HG02571 (cell line): ENCODE measurements at regions not wholly inside any gene's neighbourhood (a gene's known extent, or its start where the extent isn't known, plus 50 kb on each side); places are given as distances from the start of the nearest gene placed in this dataset.
"Not testable (repeated sequence)": the region's sequence is repeated elsewhere in the genome, so short reads cannot be mapped to it uniquely, and the experiment has no call there.

Experiments used
- ATAC-seq: cut with Tn5 transposase; IDR thresholded peaks from one replicate; pipeline ENCODE4 v1.9.1; 2021; ENCODE audit warnings: mild to moderate bottlenecking, moderate library complexity; ENCODE audit not compliant: unreplicated experiment

DNA sequence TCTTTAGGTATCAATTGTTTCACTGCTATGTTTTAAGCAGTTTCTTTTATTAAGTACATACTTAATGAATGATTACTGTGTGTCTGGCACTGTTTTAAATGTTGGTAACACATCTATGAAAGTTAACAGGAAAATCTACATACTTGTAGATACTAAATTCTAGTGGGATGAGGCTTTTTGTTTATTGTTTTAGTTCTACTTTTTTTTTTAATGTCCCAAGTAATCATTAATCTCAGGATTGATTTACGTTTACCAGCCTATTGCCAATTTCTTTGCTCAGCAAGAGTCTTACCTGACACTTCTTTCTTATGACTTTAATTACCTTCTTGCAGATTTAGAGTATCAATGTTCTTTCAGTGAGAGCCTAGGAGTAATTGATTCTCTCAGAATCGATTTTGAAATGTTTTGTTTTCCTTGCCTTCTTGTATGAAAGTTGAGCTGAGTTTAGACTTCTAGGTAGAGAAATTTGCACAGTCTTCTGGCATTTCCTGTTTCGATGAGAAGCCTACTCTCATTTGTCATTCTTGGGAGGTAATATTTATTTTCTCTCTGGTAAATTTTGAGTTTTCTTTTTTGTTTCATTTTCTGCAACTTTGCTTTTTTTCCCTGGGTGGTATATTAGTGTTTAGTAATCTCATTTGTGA, 235.2 kb upstream of the ANKRD50 start:
- no peak for ATAC-seq

DNA sequence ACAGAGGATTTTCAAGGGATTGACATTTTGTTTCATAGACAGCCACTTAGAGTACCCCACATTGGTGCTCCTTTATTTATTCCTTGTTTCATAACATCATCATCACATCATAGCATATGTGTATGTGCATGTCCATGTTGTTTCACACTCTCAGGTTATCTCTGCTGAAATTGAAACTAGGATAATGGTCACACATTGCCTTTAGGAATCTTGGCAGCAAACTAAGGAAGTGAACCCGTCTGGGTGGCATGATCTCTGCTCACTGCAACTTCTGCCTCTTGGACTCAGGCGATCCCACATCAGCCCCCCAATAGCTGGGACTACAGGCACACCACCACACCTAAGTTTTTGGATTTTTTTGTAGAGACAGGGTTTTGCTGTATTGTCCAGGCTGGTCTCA, 234.2 kb upstream of the ANKRD50 start:
- ATAC-seq, result no peak

DNA sequence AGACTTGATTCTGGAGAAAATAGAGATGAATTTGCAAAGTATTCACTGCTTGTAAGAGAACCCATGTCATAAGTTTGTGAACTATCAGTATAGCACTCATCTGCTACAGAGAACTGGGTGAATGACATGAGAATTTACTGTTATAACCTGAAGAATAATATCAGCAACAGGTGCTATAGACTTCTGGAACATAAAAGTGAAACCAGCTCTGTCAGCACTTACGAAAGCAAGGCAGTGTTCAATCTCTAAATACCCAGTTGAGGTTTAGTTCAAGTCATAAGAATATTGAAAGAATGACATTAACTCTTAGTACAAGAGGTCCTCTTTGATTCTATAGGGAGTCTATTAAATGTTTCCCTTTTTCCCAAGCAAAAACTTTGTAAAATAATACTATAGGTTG, 232.9 kb upstream of the ANKRD50 start:
- ATAC-seq, result no peak

DNA sequence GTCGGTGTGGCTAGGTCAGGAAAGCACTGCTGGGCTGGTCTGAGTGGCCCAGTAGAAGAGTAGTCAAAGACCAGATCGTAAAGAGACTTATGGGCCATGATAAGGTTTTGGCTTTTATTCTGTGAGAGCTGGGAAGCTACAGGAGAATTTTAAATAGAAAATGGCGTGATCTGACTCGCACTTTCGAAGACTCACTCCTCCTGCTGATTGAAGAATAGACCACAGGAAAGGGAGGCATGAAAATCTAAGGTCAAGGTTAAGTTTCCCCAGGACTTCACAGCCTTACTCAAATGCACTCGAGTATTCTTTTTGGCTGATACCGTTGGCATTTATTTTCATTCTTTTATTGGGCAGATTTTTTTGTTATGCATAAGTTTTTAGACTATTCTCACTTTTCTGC, 231.4 kb upstream of the ANKRD50 start:
- no peak for ATAC-seq

DNA sequence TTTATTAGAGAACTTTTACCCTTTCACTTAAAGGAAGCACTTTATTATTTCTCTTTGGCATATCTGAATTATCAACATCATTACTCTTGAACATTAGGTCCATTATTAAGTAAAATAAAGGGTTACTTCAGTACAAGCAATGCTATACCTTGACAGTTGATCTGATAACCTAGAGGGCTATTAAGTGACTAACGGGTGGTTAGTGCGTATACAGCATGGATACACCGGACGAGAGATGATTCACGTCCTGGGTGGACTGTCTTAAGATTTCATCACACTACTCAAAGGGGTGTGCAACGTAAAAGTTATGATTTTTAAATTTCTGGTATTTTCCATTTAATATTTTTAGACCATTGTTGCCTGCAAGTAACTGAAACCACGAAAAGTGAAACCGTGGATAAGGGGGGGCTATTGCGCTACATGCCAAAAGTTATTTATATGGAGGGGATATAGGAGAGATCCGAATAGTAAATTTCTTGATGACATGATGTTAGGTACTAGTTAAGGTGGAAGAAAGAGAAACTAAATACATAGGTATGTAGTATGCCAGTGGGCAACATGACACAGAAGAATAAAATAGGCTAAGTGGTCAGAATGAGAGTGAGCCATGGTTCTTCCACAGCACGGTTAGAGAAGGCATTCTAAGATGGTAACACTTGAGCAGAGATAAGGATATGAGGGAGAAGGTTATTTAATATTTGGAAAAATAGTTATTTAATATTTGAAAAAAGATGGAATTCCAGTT, 230.8 kb upstream of the ANKRD50 start:
- ATAC-seq, result no peak

DNA sequence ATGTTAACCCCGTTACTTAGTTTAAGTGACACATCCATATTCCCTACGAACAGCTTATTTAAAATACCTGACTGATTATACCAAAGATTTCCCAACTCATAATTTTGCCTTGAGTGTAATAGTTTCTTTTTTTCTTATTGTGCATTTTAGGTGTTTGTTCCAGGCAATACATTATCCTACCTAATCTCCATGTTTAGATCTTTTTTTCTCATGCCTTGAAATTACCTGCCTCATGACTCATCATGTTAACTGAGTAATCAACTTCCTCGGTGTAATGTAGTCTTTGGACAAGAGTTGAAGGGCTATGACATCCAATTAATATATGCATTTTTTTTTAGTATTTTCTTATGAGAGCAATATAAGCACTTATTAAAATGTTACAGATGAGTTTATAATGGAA, 228.7 kb upstream of the ANKRD50 start:
- no peak for ATAC-seq

DNA sequence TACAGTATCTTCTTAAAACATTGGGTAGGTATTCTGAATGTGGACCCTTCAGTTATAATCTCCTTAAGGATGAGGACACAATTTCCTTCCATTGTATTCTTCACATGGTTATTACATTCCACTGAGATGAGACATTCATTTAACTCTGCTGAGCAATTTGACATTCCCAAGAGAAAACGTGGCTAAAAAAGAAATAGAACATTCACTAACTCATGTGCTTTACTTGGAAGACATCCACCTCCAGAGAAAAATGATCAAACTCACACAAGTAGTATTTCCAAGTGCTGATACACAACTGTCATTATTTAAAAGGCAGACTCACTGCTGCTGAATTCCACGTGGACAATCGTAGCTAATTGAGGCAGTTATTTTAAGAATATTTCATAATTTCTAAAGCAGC, 227.9 kb upstream of the ANKRD50 start:
- ATAC-seq, result no peak

DNA sequence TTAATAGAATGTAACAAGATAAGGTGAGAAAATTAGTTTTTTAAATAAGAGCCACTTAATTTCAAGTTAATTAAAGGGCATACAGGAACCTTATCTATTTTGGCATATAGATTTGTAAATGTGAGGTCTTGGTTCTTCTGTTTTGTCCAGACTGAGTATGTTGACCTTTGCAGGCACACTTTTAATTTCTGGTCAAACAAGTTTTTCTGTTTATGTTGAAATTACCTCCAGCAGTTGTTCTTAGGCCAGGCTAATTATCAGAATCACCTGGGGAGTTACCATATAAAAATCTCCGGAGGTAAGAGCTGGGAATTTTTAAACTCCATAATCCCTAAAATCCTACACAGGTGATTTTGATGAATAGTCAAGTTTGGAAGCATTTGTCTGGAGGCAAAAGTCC, 227.4 kb upstream of the ANKRD50 start:
- ATAC-seq, result no peak

DNA sequence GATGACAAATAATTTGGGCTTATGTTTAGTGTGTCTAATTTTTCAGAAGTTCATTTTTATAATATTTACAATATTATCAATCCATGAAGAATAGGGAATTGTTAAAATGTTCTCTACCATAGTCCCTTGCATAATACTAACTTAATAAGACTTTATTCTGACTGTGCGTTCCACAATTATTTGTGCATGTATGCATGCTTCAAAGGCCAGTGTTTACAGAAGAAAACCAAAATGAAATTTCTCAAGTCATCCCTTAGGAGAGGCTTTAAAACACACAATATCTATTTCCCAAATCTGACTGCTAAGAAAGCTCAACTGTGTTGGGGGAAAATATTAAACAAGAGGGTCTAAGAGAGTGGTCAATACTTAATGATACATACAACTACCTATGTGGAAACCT, 226.3 kb upstream of the ANKRD50 start:
- ATAC-seq, result no peak

DNA sequence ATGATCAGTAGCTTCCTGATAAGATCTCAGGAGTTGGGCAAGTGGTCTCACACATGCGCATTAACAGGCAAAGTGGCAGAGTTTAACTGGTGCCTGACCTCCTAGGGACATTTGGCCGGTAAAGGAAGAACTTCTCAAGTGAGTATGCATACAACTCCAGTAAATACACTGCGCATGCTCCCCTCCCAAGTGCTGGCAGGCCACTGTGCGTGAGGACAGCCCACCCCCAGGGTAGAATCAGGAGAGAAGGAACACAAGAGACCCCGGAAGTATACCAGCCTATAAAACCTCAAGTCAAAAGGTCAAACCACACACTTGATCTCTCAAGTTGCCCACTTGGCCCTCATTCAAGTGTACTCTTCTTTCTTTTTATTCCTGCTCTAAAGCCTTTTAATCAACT, 225.5 kb upstream of the ANKRD50 start:
- no peak for ATAC-seq

DNA sequence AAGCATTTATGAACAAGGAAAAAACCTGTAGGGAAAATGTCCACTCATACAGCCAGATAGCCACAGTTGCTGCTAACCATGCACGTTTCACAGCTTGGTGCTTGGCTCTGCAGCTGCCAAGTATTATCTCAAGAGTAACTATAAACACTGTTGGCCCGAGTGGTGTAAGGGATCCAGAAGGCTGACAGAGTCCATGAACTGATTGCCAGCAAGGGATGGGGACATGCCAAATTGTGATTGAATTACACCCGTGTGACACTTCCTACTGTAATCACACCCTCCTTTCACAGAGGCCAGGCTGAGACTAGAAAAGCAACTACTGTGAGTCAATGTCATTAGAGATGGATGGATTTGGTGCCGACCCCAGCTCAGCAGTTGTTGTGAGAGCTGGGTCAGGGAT, 223.9 kb upstream of the ANKRD50 start:
- no peak for ATAC-seq

DNA sequence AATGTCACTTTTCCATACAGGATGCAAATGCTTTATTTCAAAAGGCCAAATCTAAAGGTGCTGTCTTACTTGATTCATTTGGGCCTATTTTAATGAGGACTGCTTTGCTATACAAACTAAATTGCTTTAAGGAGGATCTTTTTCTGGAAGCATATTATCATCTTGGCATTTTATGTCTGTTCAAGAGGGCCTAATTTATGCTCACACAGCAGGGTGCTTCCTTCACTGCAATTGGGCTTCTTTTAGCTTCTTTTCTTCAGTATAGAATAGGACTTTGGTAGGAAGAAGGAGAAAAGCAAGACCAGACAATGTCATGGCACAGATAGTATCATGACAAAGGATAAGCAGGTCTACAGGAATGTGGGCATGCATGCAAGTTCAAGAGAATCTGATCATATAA, 222.4 kb upstream of the ANKRD50 start:
- ATAC-seq, result no peak

DNA sequence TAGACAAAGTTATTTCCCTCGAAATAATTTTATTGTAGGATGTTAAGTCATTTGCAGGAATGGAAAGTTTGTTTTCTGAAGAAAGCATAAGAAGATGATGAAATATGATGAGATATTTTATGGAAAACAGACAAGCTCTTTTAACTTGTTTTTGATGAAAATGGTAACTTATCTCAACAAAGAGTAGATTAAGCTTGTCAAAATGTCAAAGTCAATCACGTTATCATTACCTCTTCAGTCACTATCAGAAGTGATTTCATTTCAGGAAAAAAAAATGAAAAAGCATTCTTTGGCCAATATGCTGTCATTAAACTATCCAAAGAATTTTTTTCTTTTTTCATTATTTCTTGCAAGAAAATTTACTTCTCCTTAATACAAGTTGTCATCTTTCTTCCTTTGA, 221.0 kb upstream of the ANKRD50 start:
- ATAC-seq, result no peak

DNA sequence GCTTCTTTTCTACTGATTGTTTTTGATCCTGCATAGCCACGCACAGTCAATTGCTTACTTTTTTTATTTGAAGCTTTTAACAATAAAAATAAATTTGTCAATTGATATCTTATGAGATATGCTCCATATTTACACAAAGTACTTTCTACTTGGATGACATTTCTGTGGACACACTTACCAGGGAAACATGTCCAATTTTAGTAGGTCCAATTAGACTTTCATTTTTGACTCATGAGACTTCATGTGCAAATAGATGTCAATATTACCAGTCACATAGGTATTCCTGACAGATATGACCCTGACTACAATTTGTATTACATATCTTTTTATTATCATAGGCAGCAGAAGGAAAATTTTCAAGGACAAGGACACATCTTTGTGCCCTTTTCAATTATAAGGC, 219.9 kb upstream of the ANKRD50 start:
- no peak for ATAC-seq

DNA sequence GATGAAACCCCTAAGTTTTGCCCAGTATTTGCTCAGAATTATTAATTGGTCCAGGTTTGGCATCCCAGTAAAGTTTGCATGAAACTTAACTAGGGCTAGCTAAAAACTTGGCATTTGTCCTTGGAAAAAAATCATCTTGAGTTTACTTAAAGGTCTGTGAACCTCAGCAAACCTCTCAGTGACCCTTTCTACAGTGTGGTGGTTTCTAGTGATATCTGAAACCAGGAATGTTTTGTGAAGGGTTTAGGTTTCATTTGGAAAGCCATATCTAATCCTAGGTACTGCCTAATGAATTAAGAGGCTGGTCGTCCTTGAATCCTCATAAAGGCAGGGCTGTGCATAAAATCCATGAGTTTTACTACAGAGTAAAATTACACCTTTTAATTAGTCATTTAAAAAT, 218.5 kb upstream of the ANKRD50 start:
- ATAC-seq, result no peak

DNA sequence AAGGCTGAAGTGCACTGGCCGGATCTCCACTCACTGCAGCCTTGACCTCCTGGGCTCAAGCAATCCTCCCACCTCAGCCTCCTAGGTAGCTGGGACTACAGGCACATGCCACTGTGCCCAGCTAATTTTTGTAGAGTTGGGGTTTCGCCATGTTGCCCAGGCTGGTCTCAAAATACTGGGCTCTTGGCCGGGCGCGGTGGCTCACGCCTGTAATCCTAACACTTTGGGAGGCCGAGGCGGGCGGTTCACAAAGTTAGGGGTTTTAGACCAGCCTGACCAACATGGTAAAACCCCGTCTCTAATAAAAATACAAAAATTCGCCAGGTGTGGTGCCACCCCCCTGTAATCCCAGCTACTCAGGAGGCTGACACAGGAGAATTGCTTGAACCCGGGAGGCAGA, 210.2 kb upstream of the ANKRD50 start:
- ATAC-seq, result not testable (repeated sequence)

DNA sequence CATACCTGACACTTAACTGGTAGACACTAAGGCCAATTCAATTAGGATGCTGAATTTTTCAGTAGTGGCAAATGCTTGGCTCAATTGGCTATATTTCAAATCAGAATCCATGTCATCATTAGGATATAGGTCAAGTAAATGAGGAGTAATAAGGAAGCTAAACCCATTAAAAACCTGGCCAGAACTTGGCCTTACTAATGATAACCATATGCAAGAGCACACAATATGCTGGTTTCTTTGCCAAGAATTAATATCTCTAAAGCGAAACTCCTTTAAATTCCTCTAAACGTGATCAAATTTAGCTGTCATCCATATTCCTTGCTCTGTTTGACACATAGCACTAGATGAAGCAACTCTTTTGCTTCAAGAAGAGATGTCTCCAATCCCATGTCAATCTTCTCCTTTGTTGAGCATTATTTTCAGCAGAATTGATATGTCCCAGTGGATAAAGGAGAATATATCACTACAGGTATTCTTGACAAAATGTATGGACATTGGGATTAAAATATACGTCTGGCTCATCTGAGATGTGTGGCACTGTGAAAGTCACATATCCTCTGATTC, 206.1 kb upstream of the ANKRD50 start:
- ATAC-seq, result no peak

DNA sequence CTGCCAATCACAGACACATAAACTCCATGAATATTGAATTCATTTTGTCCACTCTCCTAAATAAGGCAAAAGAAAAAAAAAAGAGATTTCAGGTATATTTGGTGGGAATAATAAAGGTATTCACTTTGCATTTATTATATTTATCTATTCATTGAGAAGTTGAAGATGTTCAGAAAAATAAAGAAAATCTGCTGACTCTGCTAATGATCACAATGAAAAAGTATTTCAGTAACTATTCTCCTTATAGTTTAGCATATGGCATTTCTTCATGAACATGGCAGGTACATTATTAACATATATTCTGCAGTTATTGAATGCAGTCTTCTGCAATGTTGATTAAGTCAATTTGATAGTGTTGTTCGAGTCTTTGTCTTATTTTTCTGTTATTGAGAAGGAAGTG, 202.5 kb upstream of the ANKRD50 start:
- ATAC-seq, result no peak

DNA sequence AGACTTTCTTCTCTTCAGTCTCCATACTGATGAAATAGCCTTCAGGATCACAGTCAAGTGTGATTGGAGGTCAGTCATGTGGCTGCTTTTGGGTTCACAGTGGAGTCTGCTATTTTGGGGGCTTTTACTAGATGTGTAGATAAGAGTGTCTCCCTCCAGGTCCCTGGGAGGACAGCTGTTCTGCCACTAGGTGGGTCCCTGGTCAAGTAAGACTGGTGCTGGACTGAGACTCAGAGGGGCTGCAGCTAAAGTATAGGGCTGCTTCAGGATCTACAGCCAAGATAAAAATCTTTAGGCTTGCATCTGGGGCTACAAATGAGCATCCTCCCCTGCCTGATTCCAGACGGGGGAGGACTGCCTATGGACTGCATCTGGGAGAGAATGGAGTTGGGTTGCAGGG, 200.7 kb upstream of the ANKRD50 start:
- ATAC-seq, result no peak

DNA sequence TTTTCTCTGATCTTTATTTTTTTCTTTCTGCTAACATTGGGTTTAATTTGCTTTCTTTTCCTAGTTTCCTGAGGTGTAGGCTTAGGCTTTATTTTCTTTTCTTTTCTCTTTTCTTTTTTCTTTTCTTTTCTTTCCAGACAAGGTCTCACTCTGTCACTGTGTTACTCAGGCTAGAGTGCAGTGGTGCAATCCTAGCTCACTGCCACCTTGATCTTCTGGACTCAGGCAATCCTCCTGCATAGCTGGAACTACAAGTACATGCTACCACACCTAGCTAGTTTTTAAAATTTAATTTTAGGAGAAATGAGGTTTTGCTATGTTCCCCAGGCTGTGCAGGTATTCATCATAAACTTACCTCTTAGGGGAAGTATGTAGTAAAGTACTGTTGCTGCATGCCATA, 197.8 kb upstream of the ANKRD50 start:
- ATAC-seq, result no peak

DNA sequence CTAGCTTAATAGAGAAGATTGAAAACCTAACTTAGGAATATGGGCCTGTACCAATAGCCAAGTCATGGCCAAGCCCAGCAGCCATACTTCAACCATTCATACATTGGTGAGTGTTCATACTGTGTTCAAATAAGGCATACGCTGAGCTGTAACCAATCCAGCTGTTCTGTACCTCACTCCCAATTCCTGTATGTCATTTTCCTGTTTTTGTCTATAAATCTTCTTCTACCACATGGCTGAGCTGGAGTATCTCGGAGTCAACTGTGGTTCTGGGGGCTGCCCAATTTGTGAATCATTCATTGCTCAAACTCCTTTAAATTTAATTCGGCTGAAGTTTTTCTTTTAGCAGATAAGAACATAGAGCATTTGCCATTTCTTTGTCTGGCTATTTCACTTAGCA, 195.3 kb upstream of the ANKRD50 start:
- ATAC-seq, result no peak

DNA sequence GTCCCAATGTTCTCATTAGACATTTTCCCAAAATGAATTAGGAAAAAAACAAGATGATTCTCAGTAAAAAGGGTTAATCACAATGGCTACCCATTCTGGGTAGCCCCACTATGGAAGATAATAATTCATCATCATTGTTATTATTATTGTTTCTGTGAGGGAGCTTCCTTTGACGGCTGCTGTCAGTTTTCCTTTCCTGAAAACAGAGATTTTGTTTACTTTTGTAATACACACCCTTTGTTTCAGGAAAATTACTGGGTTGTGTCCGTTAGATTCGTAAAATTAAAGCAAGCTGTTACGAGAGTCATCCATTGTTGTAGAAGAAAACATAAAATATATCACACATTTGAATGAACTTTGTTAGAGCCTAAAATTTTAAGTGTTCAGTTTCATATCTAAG, 192.9 kb upstream of the ANKRD50 start:
- no peak for ATAC-seq
